Endothelial cell of umbilical vein (primary cell): ENCODE measurements at regions not wholly inside any gene's neighbourhood (a gene's known extent, or its start where the extent isn't known, plus 50 kb on each side); places are given as distances from the start of the nearest gene placed in this dataset.

Experiments
- BruUV-seq: library from RNA; stranded (reverse); fragments of 400-500 nt; replicated peaks from 2 replicates; lab custom pipeline; 2021; lab: Mats Ljungman, UMichigan
- CTCF ChIA-PET: fragments of 300-600, 350-600 bp; sonication (Branson Sonifier 250); formaldehyde crosslinking; loops from one replicate; lab custom pipeline; 2021; ENCODE audit warnings: antibody characterized with exemption, inconsistent platforms; lab: Charles Lee
- POLR2A ChIA-PET: fragments of 300-600, 350-600 bp; sonication (Branson Sonifier 250); formaldehyde crosslinking; loops from one replicate; lab custom pipeline; 2021; ENCODE audit warnings: antibody characterized with exemption, inconsistent platforms; lab: Charles Lee
- DNase-seq: peaks from one replicate; pipeline ENCODE4 v3.0.0-alpha.2; 2011; ENCODE audit warnings: low read depth, low spot score
- FAIRE-seq: peaks from 2 replicates; lab custom pipeline; 2011; peaks lifted over from hg19 to GRCh38; lab: Jason Lieb, UNC
- H2AFZ ChIP-seq: 2 replicates; pipeline ENCODE4 v1.6.0; 2012; ENCODE audit warnings: low read depth, low read length, control low read depth, inconsistent platforms
- H3K27ac ChIP-seq: 2 replicates; pipeline ENCODE4 v1.5.1; 2011; ENCODE audit warnings: low read depth, mild to moderate bottlenecking, control low read depth, low read length, moderate library complexity; ENCODE audit not compliant: insufficient read depth
- H3K27me3 ChIP-seq, 2 experiments: 2 replicates each; pipeline versions ENCODE4 v1.6.0 to v1.6.1; 2011; ENCODE audit warnings: low read length in 2 of 2, mixed read lengths in 1 of 2; ENCODE audit not compliant: control insufficient read depth in 2 of 2, insufficient read depth in 2 of 2
- H3K36me3 ChIP-seq, 2 experiments: 2 replicates in 1 of 2; 3 replicates in 1 of 2; pipeline ENCODE4 v1.5.1; 2011; ENCODE audit warnings: low read length in 2 of 2, mild to moderate bottlenecking in 1 of 2, moderate library complexity in 1 of 2; ENCODE audit not compliant: control insufficient read depth in 2 of 2, insufficient read depth in 2 of 2; ENCODE audit errors: extremely low read depth in 1 of 2
- H3K4me1 ChIP-seq: 3 replicates; pipeline ENCODE4 v1.5.1; 2011; ENCODE audit warnings: mild to moderate bottlenecking, low read length; ENCODE audit not compliant: control insufficient read depth, insufficient read depth; ENCODE audit errors: extremely low read depth
- H3K4me2 ChIP-seq: 2 replicates; pipeline ENCODE4 v1.6.1; 2011; ENCODE audit warnings: low read length, control low read depth, mixed read lengths; ENCODE audit not compliant: insufficient read depth
- H3K4me3 ChIP-seq, 3 experiments: fragments of 200-600 bp in 1 of 3; sonication (generic), shearing (Covaris generic) in 1 of 3; replicated peaks in 1 of 3; 2 replicates each; pipeline ENCODE4 v1.5.1; 2011 to 2016; ENCODE audit warnings: control low read depth in 3 of 3, low read length in 3 of 3, mild to moderate bottlenecking in 2 of 3, inconsistent platforms in 1 of 3, low read depth in 1 of 3, moderate library complexity in 1 of 3; ENCODE audit not compliant: insufficient read depth in 1 of 3
- H3K79me2 ChIP-seq: 2 replicates; pipeline ENCODE4 v1.6.0; 2012; ENCODE audit warnings: low read length, inconsistent platforms; ENCODE audit not compliant: control insufficient read depth, insufficient read depth
- H3K9ac ChIP-seq: replicated peaks from 2 replicates; pipeline ENCODE3; 2011; ENCODE audit warnings: low read length, control low read depth; ENCODE audit not compliant: insufficient read depth; ENCODE audit errors: extremely low read depth
- H3K9me1 ChIP-seq: replicated peaks from 3 replicates; pipeline ENCODE4 v1.6.0; 2011; ENCODE audit warnings: mild to moderate bottlenecking, low read length; ENCODE audit not compliant: control insufficient read depth, insufficient read depth; ENCODE audit errors: extremely low read depth
- H3K9me3 ChIP-seq: replicated peaks from 2 replicates; pipeline ENCODE4 v1.5.1; 2012; ENCODE audit warnings: low read length, inconsistent platforms; ENCODE audit not compliant: control insufficient read depth, insufficient read depth
- H4K20me1 ChIP-seq: replicated peaks from 2 replicates; pipeline ENCODE3; 2011; ENCODE audit warnings: mild to moderate bottlenecking, low read length; ENCODE audit not compliant: control insufficient read depth, insufficient read depth; ENCODE audit errors: extremely low read depth
- CTCF ChIP-seq, 2 donors: IDR thresholded peaks; 1 replicate in 1 of 2; 2 replicates in 1 of 2; pipeline ENCODE4 v1.5.1; 2011; ENCODE audit warnings: low read length in 2 of 2, mild to moderate bottlenecking in 2 of 2, moderate library complexity in 2 of 2, control low read depth in 1 of 2, inconsistent platforms in 1 of 2, low read depth in 1 of 2; ENCODE audit not compliant: insufficient read depth in 1 of 2; ENCODE audit errors: extremely low read depth in 1 of 2
- EZH2 ChIP-seq: IDR thresholded peaks from 2 replicates; pipeline ENCODE4 v1.6.1; 2012; ENCODE audit warnings: borderline replicate concordance, low read depth, mild to moderate bottlenecking, moderate library complexity, low read length, inconsistent platforms; ENCODE audit not compliant: severe bottlenecking
- FOS ChIP-seq: IDR thresholded peaks from 2 replicates; pipeline ENCODE4 v1.6.1; 2011; ENCODE audit warnings: mild to moderate bottlenecking, low read length, moderate library complexity, borderline replicate concordance; ENCODE audit not compliant: insufficient read depth
- GATA2 ChIP-seq: IDR thresholded peaks from 2 replicates; pipeline ENCODE4 v1.7.0; 2011; ENCODE audit warnings: low read depth, mild to moderate bottlenecking, moderate library complexity, mixed read lengths, low read length; ENCODE audit not compliant: insufficient read length, insufficient read depth
- JUN ChIP-seq: IDR thresholded peaks from 2 replicates; pipeline ENCODE4 v1.6.1; 2011; ENCODE audit warnings: borderline replicate concordance, low read depth; ENCODE audit not compliant: insufficient read length, insufficient read depth
- MAX ChIP-seq: IDR thresholded peaks from 2 replicates; pipeline ENCODE4 v1.6.1; 2011; ENCODE audit not compliant: insufficient read depth, insufficient read length
- MYC ChIP-seq: IDR thresholded peaks from one replicate; pipeline ENCODE4 v1.6.1; 2011; ENCODE audit warnings: mild to moderate bottlenecking, low read depth, low read length
- POLR2A ChIP-seq: IDR thresholded peaks from 2 replicates; pipeline ENCODE4 v1.6.1; 2012; ENCODE audit warnings: low read depth, mild to moderate bottlenecking, control low read depth, low read length
- POLR2AphosphoS5 ChIP-seq: IDR thresholded peaks from 2 replicates; pipeline ENCODE4 v1.6.1; 2012; ENCODE audit warnings: low read depth, mild to moderate bottlenecking, control low read depth, low read length, moderate library complexity; ENCODE audit not compliant: insufficient read depth
- dilution Hi-C: fragments of 300-500 bp; cut with MboI; formaldehyde crosslinking; loops from one replicate; pipeline ENCODE4 v1.15.0; 2019; ENCODE audit warnings: low sequenced_read_pairs; ENCODE audit not compliant: extremely low pct_ligation_motif_present
- intact Hi-C: fragments of 100-400 bp; cut with micrococcal nuclease; formaldehyde crosslinking; loops from one replicate; pipeline ENCODE4 v1.10.0; 2022

GRCh38 chr5:110851357-110851756 is 112.5 kb downstream of the SLC25A46 start:
- Histone ChIP-seq H3K4me2 (no peak overlapping the region), H3K9me3 (no peaks in the 10 kb centered on the region), H3K27me3 (no peaks in the 10 kb centered on the region), H3K27ac (no peak overlapping the region), H4K20me1 (no peaks in the 10 kb centered on the region), H3K9ac (no peak overlapping the region), H3K36me3 (no peaks in the 10 kb centered on the region), H3K4me3 (no peak overlapping the region), H2AFZ (no peak overlapping the region), H3K9me1 (no peaks in the 10 kb centered on the region), H3K4me1 (no peaks in the 10 kb centered on the region), H3K79me2 (no peaks in the 10 kb centered on the region)
- FAIRE-seq, result no peak
- BruUV-seq, result no TSS peak
- intact Hi-C loops (no loop called here), dilution Hi-C loops (no loop called here)
- TF ChIP-seq GATA2 (no peak), FOS (no peak), POLR2AphosphoS5 (no peak), EZH2 (no peak), MYC (no peak), JUN (no peak), CTCF (IDR thresholded peaks at IDR 0.05; ENCODE audit: extremely low read depth in 1 of 2, insufficient read depth in 1 of 2, low read depth in 1 of 2, low read length in 2 of 2) (no peak), POLR2A (no peak), MAX (no peak)
- CTCF ChIA-PET, result no interaction called here
- POLR2A ChIA-PET, result no interaction called here
- no peak for DNase-seq
